HL-60 (cell line): ENCODE measurements at regions not wholly inside any gene's neighbourhood (a gene's known extent, or its start where the extent isn't known, plus 50 kb on each side); places are given as distances from the start of the nearest gene placed in this dataset.

Experiments used
- POLR2AphosphoS5 ChIP-seq: IDR thresholded peaks from 2 replicates; pipeline ENCODE4 v1.6.1; 2012; ENCODE audit warnings: low read depth
- TF ChIP-seq, protein P1 (sequence below): IDR thresholded peaks from one replicate; pipeline ENCODE4 v1.5.1; 2011; ENCODE audit warnings: low read length, control low read depth, inconsistent platforms; ENCODE audit not compliant: insufficient read depth

GRCh38 chr4:167722487-167722808 lies 369.9 kb upstream of the ANXA10 start:
- TF ChIP-seq, protein P1, sequence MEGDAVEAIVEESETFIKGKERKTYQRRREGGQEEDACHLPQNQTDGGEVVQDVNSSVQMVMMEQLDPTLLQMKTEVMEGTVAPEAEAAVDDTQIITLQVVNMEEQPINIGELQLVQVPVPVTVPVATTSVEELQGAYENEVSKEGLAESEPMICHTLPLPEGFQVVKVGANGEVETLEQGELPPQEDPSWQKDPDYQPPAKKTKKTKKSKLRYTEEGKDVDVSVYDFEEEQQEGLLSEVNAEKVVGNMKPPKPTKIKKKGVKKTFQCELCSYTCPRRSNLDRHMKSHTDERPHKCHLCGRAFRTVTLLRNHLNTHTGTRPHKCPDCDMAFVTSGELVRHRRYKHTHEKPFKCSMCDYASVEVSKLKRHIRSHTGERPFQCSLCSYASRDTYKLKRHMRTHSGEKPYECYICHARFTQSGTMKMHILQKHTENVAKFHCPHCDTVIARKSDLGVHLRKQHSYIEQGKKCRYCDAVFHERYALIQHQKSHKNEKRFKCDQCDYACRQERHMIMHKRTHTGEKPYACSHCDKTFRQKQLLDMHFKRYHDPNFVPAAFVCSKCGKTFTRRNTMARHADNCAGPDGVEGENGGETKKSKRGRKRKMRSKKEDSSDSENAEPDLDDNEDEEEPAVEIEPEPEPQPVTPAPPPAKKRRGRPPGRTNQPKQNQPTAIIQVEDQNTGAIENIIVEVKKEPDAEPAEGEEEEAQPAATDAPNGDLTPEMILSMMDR: no peak
- TF ChIP-seq POLR2AphosphoS5: no peak
